Lower leg skin (tissue), 4 donors: ENCODE measurements at regions not wholly inside any gene's neighbourhood (a gene's known extent, or its start where the extent isn't known, plus 50 kb on each side); places are given as distances from the start of the nearest gene placed in this dataset.
"Not testable (repeated sequence)": the region's sequence is repeated elsewhere in the genome, so short reads cannot be mapped to it uniquely, and the experiment has no call there.

ENCODE experiments used
- DNase-seq, 2 donors: peaks; one replicate each; pipeline ENCODE4 v3.0.0-alpha.2; 2019; ENCODE audit warnings: low spot score in 2 of 2
- H3K4me3 ChIP-seq: fragments of 200-600 bp; sonication (generic); 2 replicates; pipeline ENCODE4 v1.5.1; 2017; ENCODE audit warnings: mild to moderate bottlenecking, low read depth; ENCODE audit not compliant: poor library complexity, severe bottlenecking
- CTCF ChIP-seq, 3 donors: fragments of 450-650 bp; IDR thresholded peaks; one replicate each; pipeline ENCODE4 v1.5.1; 2016; ENCODE audit warnings: antibody characterized with exemption in 3 of 3, mild to moderate bottlenecking in 3 of 3, moderate library complexity in 2 of 3
- POLR2A ChIP-seq, 2 donors: fragments of 450-650 bp; IDR thresholded peaks; one replicate each; pipeline ENCODE4 v1.6.1; 2016 to 2017; ENCODE audit warnings: antibody characterized with exemption in 2 of 2, mild to moderate bottlenecking in 1 of 2, moderate library complexity in 1 of 2
- WGBS, 2 donors: methylation state at CpG; one replicate each; pipeline ENCODE4 v1.1.5; 2018; 5-methylcytosine and 5-hydroxymethylcytosine counted together
- intact Hi-C: fragments of 100-400 bp; cut with DNase I; formaldehyde crosslinking; loops from one replicate; pipeline ENCODE4 v1.15.0; 2023; ENCODE audit warnings: low total_unique reads

GRCh38 chr18:65608471-65608870 lies 142.3 kb upstream of the CDH7 start:
- WGBS, 2 donors = 89 to 95% methylated on average over 1 of the region's 1 CpG

GRCh38 chr18:65607161-65607560 lies 143.7 kb upstream of the CDH7 start:
- intact Hi-C loops = no loop called here
- WGBS, 2 donors = 91 to 93% methylated on average over 3 of the region's 3 CpGs
- no peak for DNase-seq
- no peak for TF ChIP-seq POLR2A (IDR thresholded peaks at IDR 0.05)
- no peak overlapping the region for H3K4me3 ChIP-seq

More at GRCh38 chr18:65608471-65608870, 142.3 kb upstream of the CDH7 start:
- intact Hi-C loops = no loop called here
- no peak for TF ChIP-seq POLR2A (IDR thresholded peaks at IDR 0.05)
- TF ChIP-seq CTCF (IDR thresholded peaks at IDR 0.05) = no peak
- no peak overlapping the region for H3K4me3 ChIP-seq
- no peak for DNase-seq

GRCh38 chr18:65606551-65607130 lies 144.2 kb upstream of the CDH7 start:
- intact Hi-C loops = no loop called here

GRCh38 chr18:65605352-65605751 lies 145.5 kb upstream of the CDH7 start:
- WGBS, 2 donors = 95 to 97% methylated on average over 20 to 29 of the region's 30 CpGs
- intact Hi-C loops, DNase-seq, H3K4me3 ChIP-seq: not testable (repeated sequence)

More at GRCh38 chr18:65606551-65607130, 144.2 kb upstream of the CDH7 start:
- TF ChIP-seq POLR2A (IDR thresholded peaks at IDR 0.05) = no peak
- no peak for TF ChIP-seq CTCF (IDR thresholded peaks at IDR 0.05)
- no peak for DNase-seq
- H3K4me3 ChIP-seq = no peak overlapping the region
- 73 to 79% methylated on average over 3 of the region's 3 CpGs for WGBS, 2 donors

GRCh38 chr18:65601775-65602174 lies 149.0 kb upstream of the CDH7 start:
- TF ChIP-seq POLR2A (IDR thresholded peaks at IDR 0.05) (no peak), CTCF (IDR thresholded peaks at IDR 0.05) (no peak)
- no peak overlapping the region for H3K4me3 ChIP-seq
- intact Hi-C loops = loop anchor here (1.0 kb wide), 1 partner anchor 16 kb away; no protein-coding TSS in a partner anchor
- WGBS, 2 donors = 56 to 57% methylated on average over 2 of the region's 2 CpGs
- no peak for DNase-seq

GRCh38 chr18:65592435-65592834 lies 158.4 kb upstream of the CDH7 start:
- 56 to 60% methylated on average over 4 of the region's 4 CpGs for WGBS, 2 donors

More at GRCh38 chr18:65592435-65592834, 158.4 kb upstream of the CDH7 start:
- no peak overlapping the region for H3K4me3 ChIP-seq
- intact Hi-C loops = no loop called here
- no peak for TF ChIP-seq CTCF (IDR thresholded peaks at IDR 0.05)
- TF ChIP-seq POLR2A (IDR thresholded peaks at IDR 0.05) = no peak
- no peak for DNase-seq
